Anterior cingulate cortex (tissue), 58 donors: ENCODE measurements at regions not wholly inside any gene's neighbourhood (a gene's known extent, or its start where the extent isn't known, plus 50 kb on each side); places are given as distances from the start of the nearest gene placed in this dataset.
A peak's percentile ranks its signal among the peaks of the same experiment; 100 is the strongest.

Experiments
- DNase-seq, 58 donors: peaks; one replicate each; lab custom pipeline; 2025; lab: John Stamatoyannopoulos, UW

DNA sequence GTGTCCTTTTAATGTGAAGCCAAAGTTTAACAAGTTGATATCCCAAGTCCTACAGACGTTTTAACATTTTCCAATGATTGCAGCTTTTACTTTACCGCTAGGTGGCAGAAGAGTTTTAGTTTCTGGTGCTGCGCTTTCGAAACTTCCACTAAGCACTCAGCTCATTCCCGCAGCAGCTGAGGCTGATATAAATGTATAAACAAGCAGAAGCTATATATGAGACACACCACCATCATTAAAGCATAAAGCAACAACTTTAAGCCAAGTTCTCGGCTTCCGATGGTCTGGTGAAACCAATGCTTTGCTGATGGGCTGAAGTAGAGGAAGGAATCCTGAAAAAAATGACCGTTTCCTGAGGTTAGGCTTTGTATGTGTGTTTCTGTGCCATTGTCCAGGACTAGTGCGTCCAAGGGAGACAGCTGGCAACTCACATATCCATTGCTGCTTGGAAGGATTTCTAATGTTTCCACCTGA is 753.9 kb downstream of the OLFM4 start:
- DNase-seq: peak in 45 of 58 donors; percentile 0 to 77 (median 28)

DNA sequence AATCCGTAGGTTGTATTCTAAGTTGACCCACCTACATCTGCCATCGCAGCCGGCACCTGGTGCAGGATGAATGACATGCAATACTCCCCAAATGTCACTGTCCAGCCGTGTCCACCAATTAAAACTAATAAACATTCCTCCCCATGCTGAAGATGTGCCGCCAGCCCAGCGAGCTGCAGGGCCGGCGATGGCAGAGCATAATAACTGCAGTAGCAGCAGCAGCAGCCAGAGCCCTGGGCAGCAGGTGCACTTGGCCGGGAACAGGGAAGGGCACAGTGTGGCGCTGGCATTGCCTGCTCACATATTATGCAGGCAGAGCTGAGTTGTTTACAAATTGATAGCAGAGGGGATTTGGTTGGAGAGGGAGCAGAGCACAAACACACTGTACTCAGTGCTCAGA is 754.9 kb downstream of the OLFM4 start:
- peak in 32 of 58 donors; percentile 2 to 36 (median 12) for DNase-seq

DNA sequence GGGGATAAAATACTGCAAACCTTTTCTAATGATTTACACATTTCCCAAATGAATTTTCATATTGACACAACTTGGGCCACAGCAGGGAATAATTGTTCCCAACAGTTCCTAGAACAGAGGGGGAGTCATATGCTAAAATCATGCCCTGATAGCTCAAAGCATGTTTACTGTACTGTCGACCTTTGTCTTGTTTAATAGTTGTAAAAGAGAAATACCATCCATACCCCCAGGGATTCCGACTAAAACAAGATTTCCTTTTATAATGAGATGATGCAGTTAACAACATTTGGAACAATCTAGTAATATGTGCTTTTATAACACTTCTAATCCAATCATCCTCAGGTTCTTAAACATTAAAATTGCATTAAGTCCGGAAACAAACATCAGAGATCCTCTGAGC is 759.7 kb downstream of the OLFM4 start:
- DNase-seq: no peak

- DNase-seq: no peak
Observed at GRCh38 chr13:53800011-53800410, 771.4 kb downstream of the OLFM4 start.

GRCh38 chr13:53807251-53807834 is 778.7 kb downstream of the OLFM4 start:
- DNase-seq: no peak

- DNase-seq: peak in 31 of 58 donors; percentile 0 to 48 (median 8)
Observed at GRCh38 chr13:53821632-53822031, 793.0 kb downstream of the OLFM4 start.

DNA sequence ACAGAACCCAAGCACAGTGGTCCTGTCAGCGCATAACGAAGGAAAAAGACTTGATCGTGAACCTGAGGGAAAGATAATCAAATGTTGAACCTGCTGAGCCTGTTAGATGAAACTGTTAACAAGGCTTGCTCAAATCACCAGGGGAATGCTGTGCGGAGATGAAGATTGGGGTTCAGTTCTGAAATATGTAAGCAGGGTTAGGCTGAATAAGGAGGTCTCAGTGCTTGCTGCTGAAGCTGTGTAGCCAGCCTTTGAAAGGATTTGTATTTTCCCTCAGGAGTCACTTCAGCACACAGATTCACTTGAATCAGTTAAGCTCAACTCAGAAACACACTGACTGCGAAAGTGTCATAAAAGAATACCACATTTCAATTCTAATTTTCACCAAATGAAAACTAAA is 793.5 kb downstream of the OLFM4 start:
- peak in 5 of 58 donors; percentile 4 to 48 (median 26) for DNase-seq

DNA sequence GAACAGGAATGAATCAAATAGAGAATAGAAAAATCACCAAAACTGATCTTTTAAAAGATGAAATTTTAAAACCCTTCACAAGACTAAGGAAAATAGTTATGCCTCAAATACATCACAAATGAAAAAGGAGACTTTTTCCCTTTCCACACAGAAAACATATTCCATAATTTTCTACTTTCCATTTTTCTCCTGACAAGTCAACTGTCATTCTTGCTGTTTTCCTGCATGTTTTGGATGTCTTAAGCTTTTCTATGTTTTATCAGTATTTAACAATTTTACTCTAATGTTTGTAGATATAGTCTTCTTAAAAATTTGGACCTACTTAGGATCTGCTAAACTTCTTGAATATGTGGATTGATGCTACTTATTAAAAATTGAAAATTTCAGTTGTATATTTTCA is 810.8 kb downstream of the OLFM4 start:
- no peak for DNase-seq

DNA sequence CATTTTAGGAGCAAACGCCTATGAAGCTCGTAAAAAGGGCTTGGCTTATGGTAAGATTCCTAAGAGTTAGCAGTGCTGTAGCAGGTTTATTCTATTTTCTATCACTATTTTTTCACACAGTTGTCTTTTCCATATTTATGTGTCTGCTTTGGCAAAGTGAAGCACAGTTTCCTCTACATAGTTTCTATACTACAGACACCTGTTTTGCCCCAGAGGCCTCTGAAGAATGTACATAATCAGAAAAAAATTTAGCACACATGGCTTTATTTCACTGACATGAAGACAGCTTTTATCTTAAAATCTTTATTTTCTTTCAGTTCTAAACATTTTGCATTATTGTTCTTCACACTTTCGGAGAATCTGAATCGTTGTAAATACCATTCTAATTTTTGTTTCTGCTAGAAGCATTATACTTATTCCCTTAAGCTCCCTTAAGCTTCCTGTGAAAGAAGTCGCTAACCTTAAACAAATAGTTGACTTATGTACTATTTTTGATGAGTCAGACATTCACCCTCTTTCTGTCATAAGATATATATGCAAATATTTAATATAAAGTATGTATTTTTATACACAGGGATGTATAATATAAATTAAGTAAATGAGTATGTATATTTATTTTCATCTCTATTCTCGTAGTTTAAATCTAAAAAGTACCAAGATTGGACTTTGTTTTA is 816.0 kb downstream of the OLFM4 start:
- DNase-seq: no peak

GRCh38 chr13:53847502-53847901 is 818.9 kb downstream of the OLFM4 start:
- no peak for DNase-seq

GRCh38 chr13:53848366-53848961 is 819.9 kb downstream of the OLFM4 start:
- DNase-seq: no peak

GRCh38 chr13:53854321-53854720 is 825.7 kb downstream of the OLFM4 start:
- DNase-seq: no peak

- DNase-seq: no peak
Observed at GRCh38 chr13:53856573-53857195, 828.1 kb downstream of the OLFM4 start.

DNA sequence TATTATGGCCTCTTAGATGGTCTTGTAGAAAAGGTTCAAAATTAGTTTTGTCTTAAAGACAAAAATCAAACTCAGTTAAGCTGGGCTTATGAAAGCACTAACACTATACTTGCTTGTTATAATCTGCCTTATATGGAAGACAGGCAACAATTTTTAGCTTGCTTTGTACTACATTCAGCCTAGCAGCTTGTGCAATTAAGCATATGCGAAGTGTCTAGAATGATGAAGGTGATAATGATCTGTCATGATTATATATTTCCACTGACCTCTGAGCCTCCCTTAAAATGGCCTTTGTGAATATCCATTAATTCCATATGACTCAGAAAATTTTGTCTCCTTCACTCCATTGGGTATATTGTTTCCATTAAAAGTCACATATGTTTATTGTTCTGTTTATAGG is 834.9 kb downstream of the OLFM4 start:
- DNase-seq: no peak

GRCh38 chr13:53873558-53873957 is 844.9 kb downstream of the OLFM4 start:
- DNase-seq: no peak

- DNase-seq: no peak
Observed at GRCh38 chr13:53878861-53879260, 850.2 kb downstream of the OLFM4 start.

DNA sequence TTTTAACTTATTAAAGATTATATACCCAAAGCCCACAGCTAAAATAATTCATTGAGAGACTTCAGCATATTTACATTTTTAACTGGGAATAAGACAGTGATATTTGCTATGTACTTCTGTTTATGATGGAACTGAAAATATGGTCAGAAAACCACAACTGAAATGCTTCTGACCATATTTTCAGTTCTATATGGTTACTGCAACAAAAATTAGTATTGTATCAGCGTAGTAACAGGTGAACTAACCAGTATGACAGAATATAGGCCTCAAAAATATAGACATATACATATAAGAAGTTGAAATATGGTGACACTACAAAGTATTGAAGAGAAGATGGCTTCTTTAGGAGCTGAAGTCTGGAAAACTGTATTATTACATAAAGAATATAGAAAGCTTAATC is 857.4 kb downstream of the OLFM4 start:
- DNase-seq: no peak

GRCh38 chr13:53890696-53891095 is 862.1 kb downstream of the OLFM4 start:
- DNase-seq: no peak

GRCh38 chr13:53901593-53901992 is 873.0 kb downstream of the OLFM4 start:
- DNase-seq: no peak

GRCh38 chr13:53907891-53908290 is 879.3 kb downstream of the OLFM4 start:
- no peak for DNase-seq

- peak in 1 of 58 donors; percentile 0 for DNase-seq
Observed at GRCh38 chr13:53920916-53921315, 892.3 kb downstream of the OLFM4 start.
